A549 (cell line): ENCODE measurements at regions not wholly inside any gene's neighbourhood (a gene's known extent, or its start where the extent isn't known, plus 50 kb on each side); places are given as distances from the start of the nearest gene placed in this dataset.

ENCODE experiments used
- ATAC-seq, 2 experiments: fragments of 200-7000 bp in 1 of 2; fragments of >200 bp in 1 of 2; cut with Nextera tagmentation in 1 of 2; cut with Tn5 transposase in 1 of 2; 3 replicates each; pipeline versions ENCODE4 v1.8.0 to v1.9.1; 2018 to 2020; ENCODE audit warnings: mild to moderate bottlenecking in 1 of 2, moderate library complexity in 1 of 2
- CTCF ChIA-PET: fragments of 300-600 bp; sonication (Branson Sonifier 250); formaldehyde crosslinking; extraction: SDS; loops from one replicate; lab custom pipeline; 2021; ENCODE audit warnings: antibody characterized with exemption, inconsistent platforms; lab: Yijun Ruan, JAX
- POLR2A ChIA-PET: fragments of 350-600 bp; formaldehyde crosslinking; extraction: SDS; loops from one replicate; lab custom pipeline; 2021; ENCODE audit warnings: antibody characterized with exemption, inconsistent platforms; lab: Yijun Ruan, JAX
- DNase-seq, 2 experiments: peaks; one replicate each; pipeline versions ENCODE4 v3.0.0 to v3.0.0-alpha.2; 2011 to 2016; ENCODE audit warnings: low read depth in 1 of 2, low spot score in 1 of 2
- FAIRE-seq: peaks from 2 replicates; lab custom pipeline; 2011; peaks lifted over from hg19 to GRCh38; lab: Jason Lieb, UNC
- H3K27ac ChIP-seq, 2 experiments: fragments of >200 bp; sonication (Bioruptor Twin); formaldehyde crosslinking; 3 replicates each; pipeline ENCODE4 v1.5.1; 2016 to 2017
- H3K4me1 ChIP-seq: fragments of >200 bp; sonication (Bioruptor Twin); formaldehyde crosslinking; 3 replicates; pipeline ENCODE4 v1.6.1; 2016
- H3K4me2 ChIP-seq: fragments of >200 bp; sonication (Bioruptor Twin); formaldehyde crosslinking; 3 replicates; pipeline ENCODE4 v1.6.1; 2016
- H3K4me3 ChIP-seq: fragments of >200 bp; sonication (Bioruptor Twin); formaldehyde crosslinking; 3 replicates; pipeline ENCODE4 v1.5.1; 2016
- H3K9me3 ChIP-seq: fragments of >200 bp; sonication (Bioruptor Twin); formaldehyde crosslinking; 3 replicates; pipeline ENCODE4 v1.6.1; 2016
- CEBPB ChIP-seq, 2 experiments: fragments of >200 bp in 1 of 2; sonication (Bioruptor Twin) in 1 of 2; formaldehyde crosslinking in 1 of 2; IDR thresholded peaks; 2 replicates each; pipeline ENCODE4 v1.6.1; 2012 to 2016
- CHD4 ChIP-seq: fragments of 200-600 bp; sonication (generic); IDR thresholded peaks from 2 replicates; pipeline ENCODE4 v1.6.1; 2016; ENCODE audit warnings: antibody characterized with exemption, mild to moderate bottlenecking, borderline replicate concordance
- EHF ChIP-seq: fragments of 250-450 bp; sonication (Bioruptor Pico); IDR thresholded peaks from 2 replicates; pipeline ENCODE4 v1.5.0; 2020; ENCODE audit warnings: mild to moderate bottlenecking
- EP300 ChIP-seq, 2 experiments: fragments of >200 bp; sonication (Bioruptor Twin); formaldehyde crosslinking; IDR thresholded peaks; 2 replicates in 1 of 2; 3 replicates in 1 of 2; pipeline ENCODE4 v1.6.1; 2016 to 2017
- FOSB ChIP-seq: fragments of 250-450 bp; sonication (Bioruptor Pico); IDR thresholded peaks from 2 replicates; pipeline ENCODE4 v1.5.0; 2020; ENCODE audit warnings: mild to moderate bottlenecking, moderate library complexity
- FOSL2 ChIP-seq, 2 experiments: fragments of 450-650 bp in 1 of 2; fragments of >200 bp in 1 of 2; sonication (Bioruptor Twin) in 1 of 2; formaldehyde crosslinking; IDR thresholded peaks; 2 replicates each; pipeline versions ENCODE4 v1.5.0 to v1.6.1; 2016 to 2020; ENCODE audit warnings: mild to moderate bottlenecking in 1 of 2, moderate library complexity in 1 of 2
- FOXS1 ChIP-seq: fragments of 250-450 bp; sonication (Bioruptor Pico); IDR thresholded peaks from 2 replicates; pipeline ENCODE4 v1.5.0; 2020; ENCODE audit warnings: mild to moderate bottlenecking, moderate library complexity
- GATA3 ChIP-seq: IDR thresholded peaks from 2 replicates; pipeline ENCODE4 v1.6.1; 2012; ENCODE audit warnings: borderline replicate concordance
- HEYL ChIP-seq: fragments of 250-450 bp; sonication (Bioruptor Pico); IDR thresholded peaks from 2 replicates; pipeline ENCODE4 v1.8.0; 2021; ENCODE audit warnings: mild to moderate bottlenecking, moderate library complexity
- HOXA7 ChIP-seq: fragments of 250-450 bp; sonication (Bioruptor Pico); IDR thresholded peaks from 2 replicates; pipeline ENCODE4 v1.5.0; 2020; ENCODE audit warnings: mild to moderate bottlenecking, moderate library complexity
- JUN ChIP-seq, 2 experiments: fragments of >200 bp; sonication (Bioruptor Twin); formaldehyde crosslinking; IDR thresholded peaks; 2 replicates in 1 of 2; 3 replicates in 1 of 2; pipeline ENCODE4 v1.6.1; 2016 to 2017
- JUNB ChIP-seq: fragments of >200 bp; sonication (Bioruptor Twin); formaldehyde crosslinking; IDR thresholded peaks from 2 replicates; pipeline ENCODE4 v1.6.1; 2016
- KDM1A ChIP-seq: fragments of 200-600 bp; sonication (generic); IDR thresholded peaks from 2 replicates; pipeline ENCODE4 v1.6.1; 2016; ENCODE audit warnings: low read depth, mild to moderate bottlenecking
- MAFK ChIP-seq: fragments of 450-650 bp; IDR thresholded peaks from 2 replicates; pipeline ENCODE4 v1.6.1; 2014; ENCODE audit not compliant: partially characterized antibody
- MAZ ChIP-seq: fragments of 150-350 bp; IDR thresholded peaks from 2 replicates; pipeline ENCODE4 v1.6.1; 2014; ENCODE audit warnings: antibody characterized with exemption, low read depth, low read length, borderline replicate concordance
- MYC ChIP-seq: IDR thresholded peaks from 2 replicates; pipeline ENCODE4 v1.6.1; 2012; ENCODE audit warnings: mild to moderate bottlenecking, inconsistent platforms, low read length, improper control_type of control experiment, borderline replicate concordance
- NR3C1 ChIP-seq: fragments of >200 bp; sonication (Bioruptor Twin); formaldehyde crosslinking; IDR thresholded peaks from 3 replicates; pipeline ENCODE4 v1.6.1; 2017
- PHF8 ChIP-seq: fragments of 200-600 bp; sonication (generic); IDR thresholded peaks from 2 replicates; pipeline ENCODE4 v1.6.1; 2016; ENCODE audit warnings: low read depth, mild to moderate bottlenecking, antibody characterized with exemption, moderate library complexity, borderline replicate concordance
- RAD21 ChIP-seq, 2 experiments: fragments of >200 bp in 1 of 2; sonication (Bioruptor Twin) in 1 of 2; formaldehyde crosslinking in 1 of 2; IDR thresholded peaks in 1 of 2; conservative IDR thresholded peaks in 1 of 2; 2 replicates in 1 of 2; 3 replicates in 1 of 2; pipeline ENCODE4 v1.6.1; 2012 to 2018; ENCODE audit warnings: inconsistent platforms in 1 of 2
- RARB ChIP-seq: fragments of 250-450 bp; sonication (Bioruptor Pico); IDR thresholded peaks from 2 replicates; pipeline ENCODE4 v1.8.0; 2021; ENCODE audit warnings: mild to moderate bottlenecking, moderate library complexity
- RCOR1 ChIP-seq: fragments of 150-350 bp; IDR thresholded peaks from 2 replicates; pipeline ENCODE4 v1.6.1; 2014; ENCODE audit warnings: antibody characterized with exemption, low read length, low read depth
- RNF2 ChIP-seq: fragments of 200-600 bp; sonication (generic); IDR thresholded peaks from 2 replicates; pipeline ENCODE4 v1.6.1; 2016; ENCODE audit warnings: low read depth, mild to moderate bottlenecking, antibody characterized with exemption, moderate library complexity, borderline replicate concordance
- SMC3 ChIP-seq: fragments of >200 bp; sonication (Bioruptor Twin); formaldehyde crosslinking; IDR thresholded peaks from 3 replicates; pipeline ENCODE4 v1.6.1; 2018; ENCODE audit warnings: inconsistent platforms
- SREBF2 ChIP-seq: fragments of 450-650 bp; IDR thresholded peaks from 2 replicates; pipeline ENCODE4 v1.6.1; 2014; ENCODE audit warnings: mild to moderate bottlenecking, moderate library complexity
- ZSCAN20 ChIP-seq: fragments of 250-450 bp; sonication (Bioruptor Pico); IDR thresholded peaks from 2 replicates; pipeline ENCODE4 v1.8.0; 2022; ENCODE audit warnings: mild to moderate bottlenecking, moderate library complexity
- WGBS: methylation state at CpG from one replicate; pipeline ENCODE4 v1.1.6; 2017; ENCODE audit errors: missing lambda C conversion rate; 5-methylcytosine and 5-hydroxymethylcytosine counted together
- TF ChIP-seq, protein P1 (sequence below): IDR thresholded peaks from 2 replicates; pipeline ENCODE4 v1.6.1; 2012
- TF ChIP-seq, protein P2 (sequence below): fragments of >200 bp; sonication (Bioruptor Twin); formaldehyde crosslinking; IDR thresholded peaks from 3 replicates; pipeline ENCODE4 v1.6.1; 2016
- TF ChIP-seq, protein P3 (sequence below): fragments of >200 bp; sonication (Bioruptor Twin); formaldehyde crosslinking; IDR thresholded peaks from 2 replicates; pipeline ENCODE4 v1.6.1; 2016

- CTCF ChIA-PET = interaction anchor here (0.7 to 1.1 kb wide), 2 partner anchors 52 to 194 kb away, joined by 3 read pairs; no protein-coding TSS in a partner anchor
- H3K4me3 ChIP-seq = no peak overlapping the region
- H3K9me3 ChIP-seq = no peaks in the 10 kb centered on the region
- POLR2A ChIA-PET = no interaction called here
- DNase-seq = peak; percentile 20 to 62
- H3K27ac ChIP-seq = peak overlapping the region; percentile 76 to 90
- WGBS = 2% methylated on average over 1 of the region's 1 CpG
- peaks cover 59% of the 10 kb centered on the region for H3K4me1 ChIP-seq
- peak; percentile 93 for FAIRE-seq
- TF ChIP-seq, protein P1, sequence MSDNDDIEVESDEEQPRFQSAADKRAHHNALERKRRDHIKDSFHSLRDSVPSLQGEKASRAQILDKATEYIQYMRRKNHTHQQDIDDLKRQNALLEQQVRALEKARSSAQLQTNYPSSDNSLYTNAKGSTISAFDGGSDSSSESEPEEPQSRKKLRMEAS = peak; percentile 58
- TF ChIP-seq JUN (IDR thresholded peaks at IDR 0.05) (peak; percentile 52 to 65; a peak in 2 of 5 replicates), JUNB (peak; percentile 93), GATA3 (peak; percentile 97), RARB (CRISPR knock-in tag) (no peak), MYC (no peak), CHD4 (no peak), RCOR1 (no peak), FOSL2 (IDR thresholded peaks at IDR 0.05) (peak; percentile 68; the same call in 1 of the 2 replicates), FOSL2 (CRISPR knock-in tag; IDR thresholded peaks at IDR 0.05) (peak; percentile 83), RAD21 (conservative IDR thresholded peaks at IDR 0.05 in 1 of 2, IDR thresholded peaks at IDR 0.05 in 1 of 2) (peak; percentile 9 to 31; a peak in 1 of 5 replicates), EP300 (IDR thresholded peaks at IDR 0.05) (peak; percentile 67 to 74; a peak in 3 of 5 replicates), HEYL (CRISPR knock-in tag) (no peak), SMC3 (0 out of 3 replicates have a peak, but pooled peaks have one; percentile 21), PHF8 (no peak), CEBPB (IDR thresholded peaks at IDR 0.05) (peak; percentile 38 to 75; a peak in 1 of 4 replicates), FOXS1 (peak; percentile 29; the same call in 1 of the 2 replicates)
- TF ChIP-seq, protein P2, sequence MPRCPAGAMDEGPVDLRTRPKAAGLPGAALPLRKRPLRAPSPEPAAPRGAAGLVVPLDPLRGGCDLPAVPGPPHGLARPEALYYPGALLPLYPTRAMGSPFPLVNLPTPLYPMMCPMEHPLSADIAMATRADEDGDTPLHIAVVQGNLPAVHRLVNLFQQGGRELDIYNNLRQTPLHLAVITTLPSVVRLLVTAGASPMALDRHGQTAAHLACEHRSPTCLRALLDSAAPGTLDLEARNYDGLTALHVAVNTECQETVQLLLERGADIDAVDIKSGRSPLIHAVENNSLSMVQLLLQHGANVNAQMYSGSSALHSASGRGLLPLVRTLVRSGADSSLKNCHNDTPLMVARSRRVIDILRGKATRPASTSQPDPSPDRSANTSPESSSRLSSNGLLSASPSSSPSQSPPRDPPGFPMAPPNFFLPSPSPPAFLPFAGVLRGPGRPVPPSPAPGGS = peak; percentile 49; the same call in 1 of the 3 replicates
- ATAC-seq = no peak
- H3K4me2 ChIP-seq = peak overlapping the region; percentile 65
Measured at GRCh38 chr5:169354263-169354662, 53.3 kb upstream of the SLIT3 start.

GRCh38 chr5:169352901-169353300 lies 52.0 kb upstream of the SLIT3 start:
- 93% methylated on average over 7 of the region's 7 CpGs for WGBS
- no peak for FAIRE-seq
- H3K4me3 ChIP-seq = no peak overlapping the region
- no peak for DNase-seq
- TF ChIP-seq SMC3 (no peak), NR3C1 (no peak), HOXA7 (CRISPR knock-in tag) (no peak), RARB (CRISPR knock-in tag) (no peak), MAFK (peak; percentile 89), PHF8 (no peak), FOXS1 (no peak)
- TF ChIP-seq, protein P1 = no peak
- CTCF ChIA-PET = no interaction called here
- no peak for ATAC-seq
- peak overlapping the region; percentile 76 to 89 for H3K27ac ChIP-seq
- POLR2A ChIA-PET = no interaction called here
- peaks cover 2% of the 10 kb centered on the region for H3K9me3 ChIP-seq
- no peak overlapping the region; the same call in 2 of the 3 replicates for H3K4me2 ChIP-seq
- H3K4me1 ChIP-seq = peaks cover 67% of the 10 kb centered on the region

DNA sequence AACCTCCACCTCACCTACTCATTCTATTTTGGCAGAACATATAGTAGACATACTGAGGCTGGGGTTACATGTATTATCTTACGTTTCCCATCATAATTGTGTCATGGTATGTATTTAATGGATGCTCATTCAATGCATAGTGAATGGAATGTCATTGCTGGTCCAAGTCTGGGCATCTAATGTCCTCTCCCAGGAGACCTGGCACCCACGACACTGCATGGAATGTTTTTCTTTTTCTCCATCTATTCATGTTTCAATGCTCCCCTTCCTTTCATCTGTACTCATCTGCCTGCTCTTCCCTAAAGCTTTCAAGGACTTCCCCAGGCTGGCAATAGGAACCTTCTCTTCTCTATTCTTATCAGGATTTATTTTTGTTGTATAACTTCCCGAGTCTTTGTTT lies 50.8 kb upstream of the SLIT3 start:
- FAIRE-seq = no peak
- peak overlapping the region; percentile 80 for H3K4me2 ChIP-seq
- ChIA-PET CTCF (interaction anchor here (0.9 to 2.7 kb wide), 5 partner anchors 9 to 777 kb away, joined by 3 to 19 read pairs (median 4); partner anchors contain the start of gene SLIT3), POLR2A (interaction anchor here (0.6 kb wide), 1 partner anchor 344 kb away, joined by 3 read pairs; no protein-coding TSS in a partner anchor)
- 76% methylated on average over 3 of the region's 3 CpGs for WGBS
- H3K9me3 ChIP-seq = peaks cover 4% of the 10 kb centered on the region
- H3K4me1 ChIP-seq = peaks cover 67% of the 10 kb centered on the region
- TF ChIP-seq EHF (CRISPR knock-in tag) = no peak
- no peak for TF ChIP-seq GATA3
- no peak for TF ChIP-seq KDM1A
- TF ChIP-seq MYC = no peak
- TF ChIP-seq JUN (IDR thresholded peaks at IDR 0.05) = no peak
- no peak for TF ChIP-seq ZSCAN20 (CRISPR knock-in tag)
- TF ChIP-seq FOSB (CRISPR knock-in tag) = no peak
- TF ChIP-seq SREBF2 = no peak
- TF ChIP-seq MAZ = no peak
- no peak for TF ChIP-seq SMC3
- TF ChIP-seq, protein P3, sequence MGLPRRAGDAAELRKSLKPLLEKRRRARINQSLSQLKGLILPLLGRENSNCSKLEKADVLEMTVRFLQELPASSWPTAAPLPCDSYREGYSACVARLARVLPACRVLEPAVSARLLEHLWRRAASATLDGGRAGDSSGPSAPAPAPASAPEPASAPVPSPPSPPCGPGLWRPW = no peak
- TF ChIP-seq, protein P2 = no peak
- no peak for TF ChIP-seq RNF2
- DNase-seq = no peak
- ATAC-seq = no peak
- H3K27ac ChIP-seq = peak overlapping the region; percentile 76 to 89
- no peak overlapping the region for H3K4me3 ChIP-seq
